Epidermal melanocyte (primary cell): ENCODE measurements at regions not wholly inside any gene's neighbourhood (a gene's known extent, or its start where the extent isn't known, plus 50 kb on each side); places are given as distances from the start of the nearest gene placed in this dataset.

Experiments
- DNase-seq: peaks from one replicate; pipeline ENCODE4 v3.0.0; 2011; ENCODE audit warnings: low spot score; ENCODE audit not compliant: insufficient read length

- no peak for DNase-seq
These were observed 116.0 kb upstream of the PFKP start for GRCh38 chr10:2951235-2951835.

- DNase-seq = no peak
These were observed 116.8 kb upstream of the PFKP start for GRCh38 chr10:2950546-2950945.

- no peak for DNase-seq
These were observed 117.4 kb upstream of the PFKP start for GRCh38 chr10:2949948-2950354.

GRCh38 chr10:2949221-2949947 lies 118.0 kb upstream of the PFKP start:
- no peak for DNase-seq

- no peak for DNase-seq
These were observed 119.1 kb upstream of the PFKP start for GRCh38 chr10:2948127-2948854.

GRCh38 chr10:2944788-2945187 lies 122.6 kb upstream of the PFKP start:
- no peak for DNase-seq

- DNase-seq = no peak
These were observed 123.3 kb upstream of the PFKP start for GRCh38 chr10:2943932-2944614.

- DNase-seq = no peak
These were observed 124.4 kb upstream of the PFKP start for GRCh38 chr10:2942938-2943337.

GRCh38 chr10:2938869-2939268 lies 128.5 kb upstream of the PFKP start:
- no peak for DNase-seq

GRCh38 chr10:2936816-2937215 lies 130.5 kb upstream of the PFKP start:
- DNase-seq = no peak

GRCh38 chr10:2935647-2936386 lies 131.5 kb upstream of the PFKP start:
- no peak for DNase-seq

GRCh38 chr10:2933924-2934323 lies 133.4 kb upstream of the PFKP start:
- DNase-seq = no peak

- no peak for DNase-seq
These were observed 133.8 kb upstream of the PFKP start for GRCh38 chr10:2933519-2933918.

GRCh38 chr10:2933071-2933470 lies 134.3 kb upstream of the PFKP start:
- DNase-seq = no peak

GRCh38 chr10:2929480-2930258 lies 137.7 kb upstream of the PFKP start:
- DNase-seq = no peak

GRCh38 chr10:2927958-2928840 lies 139.1 kb upstream of the PFKP start:
- DNase-seq = no peak

GRCh38 chr10:2926918-2927660 lies 140.3 kb upstream of the PFKP start:
- no peak for DNase-seq

GRCh38 chr10:2925631-2926030 lies 141.7 kb upstream of the PFKP start:
- no peak for DNase-seq

GRCh38 chr10:2924431-2924830 lies 142.9 kb upstream of the PFKP start:
- DNase-seq = no peak
